ENCODE measurements at regions not wholly inside any gene's neighbourhood (a gene's known extent, or its start where the extent isn't known, plus 50 kb on each side); places are given as distances from the start of the nearest gene placed in this dataset.

DNA sequence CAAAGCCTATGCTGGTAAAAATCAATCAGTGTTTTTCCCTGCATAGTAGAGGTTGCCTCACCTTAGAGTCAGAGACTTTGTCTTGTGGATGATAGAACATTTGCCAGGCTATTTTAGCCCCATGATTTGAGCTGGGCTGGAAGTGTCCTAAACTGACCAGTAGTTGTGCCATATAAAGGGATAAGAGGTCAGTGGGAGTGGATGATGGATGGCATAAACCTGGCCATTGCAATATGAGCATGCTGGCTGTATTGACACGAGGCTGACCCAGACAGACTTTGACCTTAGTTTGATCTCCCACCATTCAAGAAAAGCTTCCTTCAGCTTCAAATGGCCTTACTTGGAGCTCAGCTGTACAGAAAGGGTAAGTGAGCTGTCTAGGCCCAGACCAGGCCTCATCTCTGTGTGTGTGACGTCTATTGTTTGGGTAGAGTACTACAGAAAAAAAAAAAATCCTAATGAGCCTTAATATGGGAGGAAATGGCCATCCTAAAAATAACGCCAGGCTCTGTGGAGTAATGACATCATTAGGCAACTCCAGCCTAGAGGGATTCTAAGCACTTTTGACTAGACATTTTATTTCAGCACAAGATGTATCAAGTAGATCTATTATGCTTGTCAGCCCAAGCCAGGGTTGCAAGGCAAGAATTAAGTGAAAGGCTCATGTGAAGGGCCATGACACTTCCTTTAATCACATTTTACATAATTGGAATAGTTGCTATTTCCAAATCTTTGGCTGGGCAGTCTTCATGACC is 51.3 kb upstream of the CADM1 start:
- Histone ChIP-seq H3K4me3 (ENCODE audit: control insufficient read depth in 1 of 2, extremely low read depth in 1 of 2, low read length in 1 of 2) (no peak overlapping the region), H3K4me1 (ENCODE audit: control insufficient read depth in 1 of 2, extremely low read depth in 1 of 2, insufficient read depth in 2 of 2, low read length in 2 of 2) (no peaks in the 10 kb centered on the region), H3K27ac (ENCODE audit: low read length) (no peak overlapping the region), H3K27me3 (replicated peaks in 1 of 2; ENCODE audit: control insufficient read depth in 2 of 2, extremely low read depth in 1 of 2, insufficient read depth in 2 of 2, low read length in 1 of 2) (no peaks in the 10 kb centered on the region), H3K9me3 (no peaks in the 10 kb centered on the region), H3K36me3 (ENCODE audit: control insufficient read depth in 2 of 2, extremely low read depth in 1 of 2, insufficient read depth in 1 of 2, low read length in 1 of 2) (no peaks in the 10 kb centered on the region)
- H3K9me3 Mint-ChIP-seq: no peaks in the 10 kb centered on the region
- H3K4me1 Mint-ChIP-seq: no peaks in the 10 kb centered on the region
- H3K4me3 Mint-ChIP-seq: no peak overlapping the region
- no CpG with 5 or more reads among the region's 3 CpGs for WGBS (ENCODE audit: insufficient coverage)
- no peaks in the 10 kb centered on the region for H3K27me3 Mint-ChIP-seq
- POLR2A ChIA-PET: no interaction called here
- ATAC-seq (replicated peaks in 1 of 4) (no peak), DNase-seq (no peak)
- CTCF ChIA-PET: no interaction called here
- H3K36me3 Mint-ChIP-seq: no peaks in the 10 kb centered on the region
- no peak overlapping the region for H3K27ac Mint-ChIP-seq
